ENCODE measurements at regions not wholly inside any gene's neighbourhood (a gene's known extent, or its start where the extent isn't known, plus 50 kb on each side); places are given as distances from the start of the nearest gene placed in this dataset.

- ChIA-PET POLR2A (no interaction called here), CTCF (no interaction called here)
- no peak for DNase-seq (ENCODE audit: low read depth, low spot score)
- no peak for TF ChIP-seq CTCF (IDR thresholded peaks at IDR 0.05; ENCODE audit: low read depth, low read length)
- H3K27me3 ChIP-seq (ENCODE audit: control insufficient read depth, insufficient read depth, low read length) = no peaks in the 10 kb centered on the region
- H3K4me3 ChIP-seq (ENCODE audit: low read depth, low read length) = no peak overlapping the region
- H3K27ac ChIP-seq (ENCODE audit: low read depth, low read length) = no peak overlapping the region
- no peaks in the 10 kb centered on the region for H3K9me3 ChIP-seq (ENCODE audit: control insufficient read depth, insufficient read depth, low read length)
Measured at GRCh38 chr12:84704856-84705255, 207.7 kb downstream of the SLC6A15 start.

- no peaks in the 10 kb centered on the region for H3K27me3 ChIP-seq (ENCODE audit: control insufficient read depth, insufficient read depth, low read length)
- no peak for DNase-seq (ENCODE audit: low read depth, low spot score)
- ChIA-PET CTCF (interaction anchor here (1.0 kb wide), 1 partner anchor 12 kb away, joined by 3 read pairs; no protein-coding TSS in a partner anchor), POLR2A (no interaction called here)
- H3K4me3 ChIP-seq (ENCODE audit: low read depth, low read length) = no peak overlapping the region
- H3K27ac ChIP-seq (ENCODE audit: low read depth, low read length) = no peak overlapping the region
- no peaks in the 10 kb centered on the region for H3K9me3 ChIP-seq (ENCODE audit: control insufficient read depth, insufficient read depth, low read length)
- TF ChIP-seq CTCF (IDR thresholded peaks at IDR 0.05; ENCODE audit: low read depth, low read length) = no peak
Measured at GRCh38 chr12:84702001-84702400, 210.6 kb downstream of the SLC6A15 start.

- POLR2A ChIA-PET = no interaction called here
- no peak for DNase-seq (ENCODE audit: low read depth, low spot score)
- CTCF ChIA-PET = no interaction called here
- Histone ChIP-seq H3K9me3 (ENCODE audit: control insufficient read depth, insufficient read depth, low read length) (no peaks in the 10 kb centered on the region), H3K4me3 (ENCODE audit: low read depth, low read length) (no peak overlapping the region), H3K27ac (ENCODE audit: low read depth, low read length) (no peak overlapping the region), H3K27me3 (ENCODE audit: control insufficient read depth, insufficient read depth, low read length) (no peaks in the 10 kb centered on the region)
- TF ChIP-seq CTCF (IDR thresholded peaks at IDR 0.05; ENCODE audit: low read depth, low read length) = no peak
Measured at GRCh38 chr12:84701041-84701440, 211.6 kb downstream of the SLC6A15 start.

GRCh38 chr12:84698576-84699333, 213.8 kb downstream of the SLC6A15 start:
- no peak for DNase-seq (ENCODE audit: low read depth, low spot score)
- H3K4me3 ChIP-seq (ENCODE audit: low read depth, low read length) = no peak overlapping the region
- no peak for TF ChIP-seq CTCF (IDR thresholded peaks at IDR 0.05; ENCODE audit: low read depth, low read length)
- H3K27ac ChIP-seq (ENCODE audit: low read depth, low read length) = no peak overlapping the region
- no peaks in the 10 kb centered on the region for H3K9me3 ChIP-seq (ENCODE audit: control insufficient read depth, insufficient read depth, low read length)
- H3K27me3 ChIP-seq (ENCODE audit: control insufficient read depth, insufficient read depth, low read length) = no peaks in the 10 kb centered on the region
- ChIA-PET POLR2A (no interaction called here), CTCF (no interaction called here)

- no peak for TF ChIP-seq CTCF (IDR thresholded peaks at IDR 0.05; ENCODE audit: low read depth, low read length)
- no peak for DNase-seq (ENCODE audit: low read depth, low spot score)
- ChIA-PET CTCF (no interaction called here), POLR2A (no interaction called here)
- Histone ChIP-seq H3K27ac (ENCODE audit: low read depth, low read length) (no peak overlapping the region), H3K27me3 (ENCODE audit: control insufficient read depth, insufficient read depth, low read length) (no peaks in the 10 kb centered on the region), H3K9me3 (ENCODE audit: control insufficient read depth, insufficient read depth, low read length) (no peaks in the 10 kb centered on the region), H3K4me3 (ENCODE audit: low read depth, low read length) (no peak overlapping the region)
Measured at GRCh38 chr12:84696908-84697540, 215.6 kb downstream of the SLC6A15 start.

All from AG04450 (cell line).